HuH-7.5 (cell line): ENCODE measurements at regions not wholly inside any gene's neighbourhood (a gene's known extent, or its start where the extent isn't known, plus 50 kb on each side); places are given as distances from the start of the nearest gene placed in this dataset.

ENCODE experiments used
- DNase-seq: peaks from one replicate; pipeline ENCODE4 v3.0.0; 2011; ENCODE audit warnings: low spot score

GRCh38 chr9:80066931-80067330 lies 495.2 kb downstream of the TLE4 start:
- no peak for DNase-seq

- no peak for DNase-seq
These were observed 490.8 kb downstream of the TLE4 start for GRCh38 chr9:80062567-80062966.

GRCh38 chr9:80061940-80062339 lies 490.2 kb downstream of the TLE4 start:
- DNase-seq, result no peak

- no peak for DNase-seq
These were observed 489.3 kb downstream of the TLE4 start for GRCh38 chr9:80061096-80061495.

GRCh38 chr9:80059979-80060378 lies 488.2 kb downstream of the TLE4 start:
- no peak for DNase-seq

GRCh38 chr9:80059191-80059590 lies 487.4 kb downstream of the TLE4 start:
- DNase-seq, result no peak

GRCh38 chr9:80052830-80053229 lies 481.1 kb downstream of the TLE4 start:
- DNase-seq, result no peak

GRCh38 chr9:80049096-80049782 lies 477.5 kb downstream of the TLE4 start:
- DNase-seq, result no peak

- no peak for DNase-seq
These were observed 474.7 kb downstream of the TLE4 start for GRCh38 chr9:80046481-80046880.

- DNase-seq, result no peak
These were observed 470.1 kb downstream of the TLE4 start for GRCh38 chr9:80041821-80042220.

- DNase-seq, result no peak
These were observed 468.7 kb downstream of the TLE4 start for GRCh38 chr9:80040457-80040856.

GRCh38 chr9:80030801-80031200 lies 459.0 kb downstream of the TLE4 start:
- no peak for DNase-seq

GRCh38 chr9:80028501-80028900 lies 456.7 kb downstream of the TLE4 start:
- no peak for DNase-seq

- no peak for DNase-seq
These were observed 454.2 kb downstream of the TLE4 start for GRCh38 chr9:80025796-80026520.

- no peak for DNase-seq
These were observed 453.4 kb downstream of the TLE4 start for GRCh38 chr9:80025131-80025530.

GRCh38 chr9:80020530-80020929 lies 448.8 kb downstream of the TLE4 start:
- DNase-seq, result no peak

GRCh38 chr9:80020056-80020455 lies 448.3 kb downstream of the TLE4 start:
- DNase-seq, result no peak

GRCh38 chr9:80013891-80014290 lies 442.1 kb downstream of the TLE4 start:
- no peak for DNase-seq

GRCh38 chr9:80012557-80013330 lies 441.0 kb downstream of the TLE4 start:
- no peak for DNase-seq

- DNase-seq, result no peak
These were observed 437.4 kb downstream of the TLE4 start for GRCh38 chr9:80009204-80009603.

- DNase-seq, result no peak
These were observed 432.9 kb downstream of the TLE4 start for GRCh38 chr9:80004714-80005113.

GRCh38 chr9:79990536-79990935 lies 418.8 kb downstream of the TLE4 start:
- DNase-seq, result no peak

- no peak for DNase-seq
These were observed 417.3 kb downstream of the TLE4 start for GRCh38 chr9:79989079-79989478.
